Stimulated activated naive CD8-positive, alpha-beta T cell treated with anti-CD3 and anti-CD28 coated beads, Interleukin-15, amount 100 ng/mL, for 72 hours (primary cell): ENCODE measurements at regions not wholly inside any gene's neighbourhood (a gene's known extent, or its start where the extent isn't known, plus 50 kb on each side); places are given as distances from the start of the nearest gene placed in this dataset.

Experiments used
- ATAC-seq: fragments of 150-1000 bp; cut with Tn5 transposase; 2 replicates; pipeline ENCODE4 v1.10.0; 2021; ENCODE audit warnings: mild to moderate bottlenecking, moderate library complexity
- DNase-seq, 2 donors: peaks; one replicate each; pipeline ENCODE4 v3.0.0; 2021 to 2022
- H3K27ac Mint-ChIP-seq, 2 donors: one replicate each; pipeline ENCODE4 v1.8.0; 2022; ENCODE audit warnings: mild to moderate bottlenecking in 2 of 2, mixed read lengths in 2 of 2, moderate library complexity in 2 of 2
- H3K27me3 Mint-ChIP-seq: one replicate; pipeline ENCODE4 v1.8.0; 2022; ENCODE audit warnings: mixed read lengths
- H3K4me1 Mint-ChIP-seq: one replicate; pipeline ENCODE4 v1.8.0; 2022; ENCODE audit warnings: mild to moderate bottlenecking, mixed read lengths
- H3K4me3 Mint-ChIP-seq, 2 donors: one replicate each; pipeline ENCODE4 v1.8.0; 2022; ENCODE audit warnings: mild to moderate bottlenecking in 2 of 2, mixed read lengths in 2 of 2, moderate library complexity in 1 of 2
- H3K9me3 Mint-ChIP-seq, 2 donors: one replicate each; pipeline ENCODE4 v1.8.0; 2022; ENCODE audit warnings: mixed read lengths in 2 of 2

DNA sequence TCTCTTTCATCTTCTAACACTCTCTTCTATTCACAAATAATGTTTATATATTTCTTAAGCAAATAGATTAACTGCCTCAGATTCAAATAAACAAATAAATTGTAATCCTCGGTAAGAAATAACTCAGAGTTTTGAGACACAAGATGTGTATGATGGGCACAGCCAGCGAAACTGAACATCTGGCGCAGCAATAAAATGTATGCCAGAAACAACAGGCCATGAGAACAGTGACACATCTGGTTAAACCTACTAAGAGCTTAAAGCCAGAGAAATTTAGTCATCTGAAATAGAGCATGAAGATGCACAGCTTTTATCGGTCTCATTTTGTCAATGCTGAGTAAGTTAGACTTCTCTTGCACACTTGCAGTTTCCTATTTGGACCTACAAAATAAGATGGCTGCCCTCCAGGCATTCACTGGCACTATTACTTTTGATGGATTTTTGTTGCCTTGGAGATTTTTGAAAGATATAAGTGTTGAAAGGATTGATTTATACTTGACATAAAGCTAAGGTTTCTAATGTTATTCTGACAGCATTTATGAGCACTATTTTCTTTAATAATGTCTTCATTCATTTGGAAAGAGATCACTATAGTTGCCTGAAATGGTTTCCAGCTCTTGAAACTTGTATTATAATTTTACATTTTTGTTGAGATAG, 1444.0 kb downstream of the PCDH18 start:
- Mint-ChIP-seq H3K27me3 (no peaks in the 10 kb centered on the region), H3K27ac (no peak overlapping the region), H3K4me1 (no peaks in the 10 kb centered on the region), H3K4me3 (no peak overlapping the region), H3K9me3 (no peaks in the 10 kb centered on the region)
- ATAC-seq (no peak), DNase-seq (no peak)

DNA sequence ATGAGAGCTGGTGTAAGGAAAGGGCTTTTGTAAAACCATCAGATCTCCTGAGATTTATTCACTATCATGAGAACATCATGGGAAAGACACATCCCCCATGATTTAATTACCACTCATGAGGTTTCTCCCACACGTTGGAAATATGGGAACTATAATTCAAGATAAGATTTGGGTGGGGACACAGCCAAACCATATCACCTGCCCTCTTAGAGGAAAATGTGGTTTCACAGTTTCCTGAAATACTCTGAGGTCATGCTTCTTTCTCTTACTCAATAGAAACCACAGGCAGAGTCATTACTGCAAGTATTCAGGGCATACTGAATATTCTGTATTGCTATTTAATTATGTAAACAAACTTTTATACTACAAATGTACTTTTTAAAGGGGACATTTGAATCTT, 1453.3 kb downstream of the PCDH18 start:
- Mint-ChIP-seq H3K4me1 (no peaks in the 10 kb centered on the region), H3K9me3 (no peaks in the 10 kb centered on the region), H3K4me3 (no peak overlapping the region), H3K27ac (no peak overlapping the region), H3K27me3 (no peaks in the 10 kb centered on the region)
- ATAC-seq (no peak), DNase-seq (no peak)

DNA sequence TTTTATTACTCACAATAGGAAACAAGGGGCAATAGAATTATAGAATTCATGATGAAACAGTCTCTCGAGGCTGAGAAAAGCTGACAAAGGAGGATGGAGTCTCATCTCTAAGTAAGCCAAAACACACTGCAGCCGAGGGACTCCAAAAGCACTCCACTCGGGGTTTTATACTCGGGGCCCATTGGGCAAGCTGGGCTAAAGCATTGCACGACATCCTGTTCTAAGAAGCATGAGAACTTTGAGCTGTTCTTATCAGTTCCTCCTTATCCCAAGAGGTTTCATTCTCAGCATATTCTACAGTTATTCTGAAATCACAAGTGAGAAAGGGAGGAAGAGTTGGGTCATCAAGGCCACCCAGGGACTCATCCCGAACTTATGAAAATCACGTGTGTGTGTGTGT, 1475.5 kb downstream of the PCDH18 start:
- Mint-ChIP-seq H3K4me1 (no peaks in the 10 kb centered on the region), H3K4me3 (no peak overlapping the region), H3K9me3 (peaks cover 4 to 8% of the 10 kb centered on the region in 2 donors), H3K27ac (no peak overlapping the region), H3K27me3 (no peaks in the 10 kb centered on the region)
- ATAC-seq (no peak), DNase-seq (no peak)

- Mint-ChIP-seq H3K9me3 (peaks cover 4 to 8% of the 10 kb centered on the region in 2 donors), H3K4me1 (no peaks in the 10 kb centered on the region), H3K27me3 (no peaks in the 10 kb centered on the region), H3K27ac (no peak overlapping the region), H3K4me3 (no peak overlapping the region)
- no peak for ATAC-seq
- DNase-seq, result no peak
These were observed 1476.9 kb downstream of the PCDH18 start for GRCh38 chr4:136055360-136055759.

GRCh38 chr4:136036744-136037143, 1495.5 kb downstream of the PCDH18 start:
- H3K4me1 Mint-ChIP-seq, result no peaks in the 10 kb centered on the region
- no peak for DNase-seq
- ATAC-seq, result no peak

GRCh38 chr4:136032391-136032790, 1499.9 kb downstream of the PCDH18 start:
- DNase-seq (no peak), ATAC-seq (no peak)
- no peaks in the 10 kb centered on the region for H3K4me1 Mint-ChIP-seq
- H3K27ac Mint-ChIP-seq, result no peak overlapping the region
- H3K9me3 Mint-ChIP-seq, result peaks cover 0 to 5% of the 10 kb centered on the region in 2 donors
- no peak overlapping the region for H3K4me3 Mint-ChIP-seq
- no peaks in the 10 kb centered on the region for H3K27me3 Mint-ChIP-seq

More at GRCh38 chr4:136036744-136037143, 1495.5 kb downstream of the PCDH18 start:
- Mint-ChIP-seq H3K27me3 (no peaks in the 10 kb centered on the region), H3K4me3 (no peak overlapping the region), H3K9me3 (no peaks in the 10 kb centered on the region), H3K27ac (no peak overlapping the region)

DNA sequence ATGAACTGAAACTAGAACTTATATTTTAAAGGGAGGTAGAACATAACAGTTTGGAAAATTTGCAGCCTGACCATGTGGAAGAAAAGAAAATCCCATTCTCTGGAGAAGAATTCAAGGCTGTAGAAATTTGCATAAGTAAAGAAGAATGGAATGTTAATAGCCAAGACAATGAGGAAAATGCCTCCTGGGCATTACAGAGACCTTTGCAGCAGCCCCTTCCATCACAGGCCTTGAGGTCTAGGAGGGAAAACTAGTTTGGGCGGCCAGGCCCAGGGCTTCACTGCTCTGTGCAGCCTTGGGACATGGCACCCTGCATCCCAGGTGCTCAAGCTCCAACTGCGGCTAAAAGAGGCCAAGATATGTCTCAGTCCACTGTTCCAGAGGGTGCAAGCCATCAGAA, 1506.8 kb downstream of the PCDH18 start:
- H3K27me3 Mint-ChIP-seq, result no peaks in the 10 kb centered on the region
- H3K27ac Mint-ChIP-seq, result no peak overlapping the region
- DNase-seq (no peak), ATAC-seq (no peak)
- no peak overlapping the region for H3K4me3 Mint-ChIP-seq
- H3K9me3 Mint-ChIP-seq, result peaks cover 12 to 21% of the 10 kb centered on the region in 2 donors
- H3K4me1 Mint-ChIP-seq, result no peaks in the 10 kb centered on the region

DNA sequence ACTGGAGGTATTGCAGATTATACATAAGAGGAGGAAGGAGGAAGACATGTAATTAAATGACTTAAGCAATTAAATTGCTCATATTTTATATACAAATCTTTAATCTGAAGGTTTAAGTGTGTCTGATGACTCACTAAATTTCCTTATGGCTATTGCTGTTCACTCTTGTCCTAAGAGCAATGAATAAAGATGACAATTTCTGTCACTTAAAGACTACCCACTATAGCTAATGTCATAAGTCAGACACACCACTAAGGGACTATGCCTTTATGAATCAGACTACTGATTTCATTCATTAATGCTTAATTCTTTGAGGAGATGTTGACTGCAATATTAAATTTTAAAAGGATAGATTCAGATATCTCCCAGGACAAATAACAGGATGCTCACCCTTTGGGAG, 1514.7 kb downstream of the PCDH18 start:
- no peak overlapping the region for H3K4me3 Mint-ChIP-seq
- no peaks in the 10 kb centered on the region for H3K4me1 Mint-ChIP-seq
- no peak for ATAC-seq
- no peak for DNase-seq
- no peaks in the 10 kb centered on the region for H3K27me3 Mint-ChIP-seq
- peaks cover 0 to under 1% of the 10 kb centered on the region in 2 donors for H3K9me3 Mint-ChIP-seq
- no peak overlapping the region for H3K27ac Mint-ChIP-seq

- no peaks in the 10 kb centered on the region for H3K27me3 Mint-ChIP-seq
- ATAC-seq, result no peak
- H3K4me1 Mint-ChIP-seq, result no peaks in the 10 kb centered on the region
These were observed 1520.1 kb downstream of the PCDH18 start for GRCh38 chr4:136012220-136012619.

GRCh38 chr4:136009258-136009832, 1522.9 kb downstream of the PCDH18 start:
- H3K9me3 Mint-ChIP-seq, result peaks cover 0 to 8% of the 10 kb centered on the region in 2 donors
- no peaks in the 10 kb centered on the region for H3K27me3 Mint-ChIP-seq
- no peaks in the 10 kb centered on the region for H3K4me1 Mint-ChIP-seq
- H3K27ac Mint-ChIP-seq, result peak overlapping the region in 1 of 2 donors; percentile 83
- no peak overlapping the region for H3K4me3 Mint-ChIP-seq
- DNase-seq (no peak), ATAC-seq (no peak)

More at GRCh38 chr4:136012220-136012619, 1520.1 kb downstream of the PCDH18 start:
- Mint-ChIP-seq H3K4me3 (no peak overlapping the region), H3K9me3 (peaks cover 0 to 8% of the 10 kb centered on the region in 2 donors), H3K27ac (no peak overlapping the region)
- DNase-seq, result no peak

- Mint-ChIP-seq H3K4me1 (no peaks in the 10 kb centered on the region), H3K27me3 (no peaks in the 10 kb centered on the region), H3K9me3 (peaks cover 0 to 8% of the 10 kb centered on the region in 2 donors), H3K27ac (no peak overlapping the region), H3K4me3 (no peak overlapping the region)
- ATAC-seq (no peak), DNase-seq (no peak)
These were observed 1524.3 kb downstream of the PCDH18 start for GRCh38 chr4:136007991-136008390.

DNA sequence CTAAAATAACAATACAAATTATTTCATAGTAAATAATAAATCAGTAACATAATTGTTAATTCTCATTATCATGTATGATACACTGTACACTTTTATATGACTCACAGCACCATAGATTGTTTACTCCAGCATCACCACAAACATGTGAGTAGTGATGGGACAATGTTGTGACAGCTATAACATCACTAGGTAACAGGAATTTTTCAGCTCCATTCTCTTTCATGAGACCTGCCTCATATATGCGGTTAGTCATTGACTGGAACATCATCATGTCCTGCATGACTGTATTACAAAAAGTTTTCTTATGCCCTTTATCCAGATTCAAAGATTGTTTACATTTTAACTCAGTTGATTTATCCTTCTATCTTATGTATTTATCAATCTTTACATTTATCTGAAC, 1530.0 kb downstream of the PCDH18 start:
- no peak overlapping the region for H3K27ac Mint-ChIP-seq
- peaks cover 0 to 8% of the 10 kb centered on the region in 2 donors for H3K9me3 Mint-ChIP-seq
- no peak for DNase-seq
- H3K4me1 Mint-ChIP-seq, result no peaks in the 10 kb centered on the region
- no peak for ATAC-seq
- no peak overlapping the region for H3K4me3 Mint-ChIP-seq
- H3K27me3 Mint-ChIP-seq, result no peaks in the 10 kb centered on the region

DNA sequence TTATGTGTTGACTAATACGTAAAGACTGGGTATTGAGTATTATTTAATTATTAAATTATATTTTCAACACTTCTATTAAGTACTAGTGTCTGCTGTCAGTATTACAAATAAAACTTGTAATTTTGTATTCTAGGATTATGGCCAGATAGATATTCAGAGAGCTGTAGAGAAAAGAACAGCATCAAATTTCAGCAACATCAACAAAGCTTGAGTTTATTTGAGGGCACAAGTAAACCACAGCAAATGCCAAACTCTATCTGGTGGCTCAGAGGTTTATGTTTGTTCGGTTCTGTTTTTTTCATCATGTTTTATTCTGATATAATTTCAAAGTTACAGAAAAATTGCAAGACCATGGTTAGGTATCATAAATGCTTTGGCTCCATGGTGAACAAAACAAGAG, 1530.5 kb downstream of the PCDH18 start:
- no peaks in the 10 kb centered on the region for H3K4me1 Mint-ChIP-seq
- no peak for DNase-seq
- H3K27ac Mint-ChIP-seq, result no peak overlapping the region
- no peak for ATAC-seq
- H3K9me3 Mint-ChIP-seq, result peaks cover 0 to 9% of the 10 kb centered on the region in 2 donors
- no peak overlapping the region for H3K4me3 Mint-ChIP-seq
- H3K27me3 Mint-ChIP-seq, result no peaks in the 10 kb centered on the region

GRCh38 chr4:136000246-136000645, 1532.0 kb downstream of the PCDH18 start:
- Mint-ChIP-seq H3K4me3 (no peak overlapping the region), H3K9me3 (peaks cover 0 to 9% of the 10 kb centered on the region in 2 donors), H3K27ac (no peak overlapping the region), H3K27me3 (no peaks in the 10 kb centered on the region), H3K4me1 (no peaks in the 10 kb centered on the region)
- DNase-seq (no peak), ATAC-seq (no peak)

GRCh38 chr4:135994360-135994759, 1537.9 kb downstream of the PCDH18 start:
- Mint-ChIP-seq H3K27me3 (no peaks in the 10 kb centered on the region), H3K27ac (no peak overlapping the region), H3K9me3 (peaks cover 0 to 11% of the 10 kb centered on the region in 2 donors), H3K4me1 (no peaks in the 10 kb centered on the region), H3K4me3 (no peak overlapping the region)
- DNase-seq, result no peak
- ATAC-seq, result no peak

DNA sequence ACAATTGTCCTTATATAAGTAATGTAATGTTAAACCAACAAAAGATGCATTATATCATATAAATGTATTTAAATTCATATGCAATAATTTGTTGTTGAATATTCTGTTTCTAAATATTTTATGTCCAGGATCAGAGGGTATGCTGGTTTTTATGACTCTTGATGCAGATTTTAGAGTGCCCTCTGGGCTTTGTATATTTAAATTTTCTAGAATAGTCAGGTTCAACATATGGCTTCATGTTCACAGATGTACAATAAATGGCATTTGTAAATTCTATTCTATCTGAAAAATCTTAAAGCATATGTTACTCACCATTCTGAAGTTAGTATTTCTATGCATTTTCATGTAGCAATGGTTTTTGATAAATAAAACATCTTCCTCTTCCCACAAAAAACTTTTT, 1555.4 kb downstream of the PCDH18 start:
- no peak for ATAC-seq
- DNase-seq, result no peak
- no peak overlapping the region for H3K27ac Mint-ChIP-seq
- H3K9me3 Mint-ChIP-seq, result no peaks in the 10 kb centered on the region
- H3K27me3 Mint-ChIP-seq, result no peaks in the 10 kb centered on the region
- H3K4me3 Mint-ChIP-seq, result no peak overlapping the region
- no peaks in the 10 kb centered on the region for H3K4me1 Mint-ChIP-seq

GRCh38 chr4:135966936-135967335, 1565.4 kb downstream of the PCDH18 start:
- no peaks in the 10 kb centered on the region for H3K4me1 Mint-ChIP-seq
- no peak for DNase-seq
- H3K4me3 Mint-ChIP-seq, result no peak overlapping the region
- H3K9me3 Mint-ChIP-seq, result no peaks in the 10 kb centered on the region
- no peaks in the 10 kb centered on the region for H3K27me3 Mint-ChIP-seq
- ATAC-seq, result no peak
- no peak overlapping the region for H3K27ac Mint-ChIP-seq
